Muscle of leg (tissue), 3 donors: ENCODE measurements at regions not wholly inside any gene's neighbourhood (a gene's known extent, or its start where the extent isn't known, plus 50 kb on each side); places are given as distances from the start of the nearest gene placed in this dataset.

Source experiments
- DNase-seq: peaks from one replicate; pipeline ENCODE4 v3.0.0; 2013
- H3K27ac ChIP-seq: one replicate; pipeline ENCODE4 v1.5.1; 2013; ENCODE audit warnings: mild to moderate bottlenecking, low read length, control low read depth
- H3K27me3 ChIP-seq: one replicate; pipeline ENCODE4 v1.6.1; 2013; ENCODE audit warnings: low read length; ENCODE audit not compliant: control insufficient read depth, insufficient read depth
- H3K36me3 ChIP-seq: one replicate; pipeline ENCODE4 v1.6.1; 2013; ENCODE audit warnings: low read length; ENCODE audit not compliant: control insufficient read depth, insufficient read depth
- H3K4me1 ChIP-seq: one replicate; pipeline ENCODE4 v1.6.1; 2013; ENCODE audit warnings: low read length; ENCODE audit not compliant: control insufficient read depth, insufficient read depth
- H3K4me3 ChIP-seq: one replicate; pipeline ENCODE4 v1.5.1; 2013; ENCODE audit warnings: low read length, control low read depth
- H3K9me3 ChIP-seq: replicated peaks from 2 replicates; pipeline ENCODE4 v1.6.1; 2013; ENCODE audit warnings: low read depth, low read length; ENCODE audit not compliant: control insufficient read depth
- whole genome bisulfite sequencing: methylation state at CpG from one replicate; pipeline ENCODE4 v1.1.5; 2013; ENCODE audit warnings: missing lambda C conversion rate; ENCODE audit not compliant: insufficient coverage; 5-methylcytosine and 5-hydroxymethylcytosine counted together

GRCh38 chr4:8922481-8922880 lies 50.8 kb upstream of the HMX1 start:
- no peak overlapping the region for H3K4me3 ChIP-seq
- no peaks in the 10 kb centered on the region for H3K36me3 ChIP-seq
- no peak for DNase-seq
- H3K4me1 ChIP-seq = no peaks in the 10 kb centered on the region
- H3K27me3 ChIP-seq = peaks cover 5% of the 10 kb centered on the region
- no peak overlapping the region for H3K27ac ChIP-seq
- peaks cover 2% of the 10 kb centered on the region for H3K9me3 ChIP-seq
- WGBS = 30% methylated on average over 1 of the region's 1 CpG

- no peaks in the 10 kb centered on the region for H3K4me1 ChIP-seq
- no peak overlapping the region for H3K27ac ChIP-seq
- no peak for DNase-seq
- peaks cover 5% of the 10 kb centered on the region for H3K27me3 ChIP-seq
- 52% methylated on average over 3 of the region's 3 CpGs for WGBS
- H3K36me3 ChIP-seq = no peaks in the 10 kb centered on the region
- no peak overlapping the region for H3K4me3 ChIP-seq
- peaks cover 2% of the 10 kb centered on the region for H3K9me3 ChIP-seq
Observed at GRCh38 chr4:8921465-8921864, 49.8 kb upstream of the HMX1 start.
